ENCODE measurements at regions not wholly inside any gene's neighbourhood (a gene's known extent, or its start where the extent isn't known, plus 50 kb on each side); places are given as distances from the start of the nearest gene placed in this dataset.

DNA sequence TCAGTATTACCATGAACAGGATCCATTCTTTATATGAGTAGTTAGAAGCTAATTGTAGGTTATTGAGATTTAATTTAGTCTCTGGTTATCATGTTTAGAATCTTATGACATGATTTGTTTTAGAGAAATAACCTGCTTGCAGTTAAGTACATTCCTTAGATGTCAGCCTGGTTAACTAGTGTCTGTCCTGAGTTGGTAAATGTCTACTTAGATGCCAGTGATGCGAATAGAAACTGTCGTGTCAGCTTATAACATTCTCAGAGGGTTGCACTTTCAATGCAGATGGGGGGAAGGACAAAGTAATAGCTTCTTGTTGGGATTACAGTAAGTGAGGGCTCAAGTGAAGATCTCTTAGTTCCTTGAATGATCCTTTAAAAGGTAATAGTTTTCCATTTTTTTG lies 227.8 kb upstream of the SPRY1 start:
- no peak overlapping the region for H3K4me3 ChIP-seq (ENCODE audit: low read length)
- H3K36me3 ChIP-seq (ENCODE audit: insufficient read depth, low read length) = no peaks in the 10 kb centered on the region
- no peaks in the 10 kb centered on the region for H3F3A ChIP-seq (ENCODE audit: insufficient read depth, low read length, poor library complexity, severe bottlenecking)
- H3K9ac ChIP-seq (ENCODE audit: low read length) = no peak overlapping the region
- H2AFZ ChIP-seq (ENCODE audit: low read depth, low read length) = no peak overlapping the region
- H3K27ac ChIP-seq (ENCODE audit: low read length) = no peak overlapping the region
- H3K27me3 ChIP-seq (ENCODE audit: insufficient read depth, low read depth, low read length) = no peaks in the 10 kb centered on the region
- TF ChIP-seq, protein P1, sequence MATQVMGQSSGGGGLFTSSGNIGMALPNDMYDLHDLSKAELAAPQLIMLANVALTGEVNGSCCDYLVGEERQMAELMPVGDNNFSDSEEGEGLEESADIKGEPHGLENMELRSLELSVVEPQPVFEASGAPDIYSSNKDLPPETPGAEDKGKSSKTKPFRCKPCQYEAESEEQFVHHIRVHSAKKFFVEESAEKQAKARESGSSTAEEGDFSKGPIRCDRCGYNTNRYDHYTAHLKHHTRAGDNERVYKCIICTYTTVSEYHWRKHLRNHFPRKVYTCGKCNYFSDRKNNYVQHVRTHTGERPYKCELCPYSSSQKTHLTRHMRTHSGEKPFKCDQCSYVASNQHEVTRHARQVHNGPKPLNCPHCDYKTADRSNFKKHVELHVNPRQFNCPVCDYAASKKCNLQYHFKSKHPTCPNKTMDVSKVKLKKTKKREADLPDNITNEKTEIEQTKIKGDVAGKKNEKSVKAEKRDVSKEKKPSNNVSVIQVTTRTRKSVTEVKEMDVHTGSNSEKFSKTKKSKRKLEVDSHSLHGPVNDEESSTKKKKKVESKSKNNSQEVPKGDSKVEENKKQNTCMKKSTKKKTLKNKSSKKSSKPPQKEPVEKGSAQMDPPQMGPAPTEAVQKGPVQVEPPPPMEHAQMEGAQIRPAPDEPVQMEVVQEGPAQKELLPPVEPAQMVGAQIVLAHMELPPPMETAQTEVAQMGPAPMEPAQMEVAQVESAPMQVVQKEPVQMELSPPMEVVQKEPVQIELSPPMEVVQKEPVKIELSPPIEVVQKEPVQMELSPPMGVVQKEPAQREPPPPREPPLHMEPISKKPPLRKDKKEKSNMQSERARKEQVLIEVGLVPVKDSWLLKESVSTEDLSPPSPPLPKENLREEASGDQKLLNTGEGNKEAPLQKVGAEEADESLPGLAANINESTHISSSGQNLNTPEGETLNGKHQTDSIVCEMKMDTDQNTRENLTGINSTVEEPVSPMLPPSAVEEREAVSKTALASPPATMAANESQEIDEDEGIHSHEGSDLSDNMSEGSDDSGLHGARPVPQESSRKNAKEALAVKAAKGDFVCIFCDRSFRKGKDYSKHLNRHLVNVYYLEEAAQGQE (IDR thresholded peaks at IDR 0.05; ENCODE audit: borderline replicate concordance) = no peak
- no peak for TF ChIP-seq EZH2 (IDR thresholded peaks at IDR 0.05; ENCODE audit: borderline replicate concordance, insufficient read depth, low read length, poor library complexity, severe bottlenecking)
- no peak for TF ChIP-seq TAF1 (IDR thresholded peaks at IDR 0.05; ENCODE audit: low read depth)
- no peak for TF ChIP-seq SMC3 (conservative IDR thresholded peaks at IDR 0.05; ENCODE audit: poor library complexity)
- no peaks in the 10 kb centered on the region for H3K9me3 ChIP-seq (ENCODE audit: low read length)
- no peaks in the 10 kb centered on the region for H3K79me2 ChIP-seq (replicated peaks; ENCODE audit: insufficient read depth, low read length)
- no peaks in the 10 kb centered on the region for H3K9me2 ChIP-seq (ENCODE audit: insufficient read depth, low read length)
- no peaks in the 10 kb centered on the region for H4K20me1 ChIP-seq (ENCODE audit: insufficient read depth)
- H3K4me2 ChIP-seq (ENCODE audit: low read length) = no peak overlapping the region

DNA sequence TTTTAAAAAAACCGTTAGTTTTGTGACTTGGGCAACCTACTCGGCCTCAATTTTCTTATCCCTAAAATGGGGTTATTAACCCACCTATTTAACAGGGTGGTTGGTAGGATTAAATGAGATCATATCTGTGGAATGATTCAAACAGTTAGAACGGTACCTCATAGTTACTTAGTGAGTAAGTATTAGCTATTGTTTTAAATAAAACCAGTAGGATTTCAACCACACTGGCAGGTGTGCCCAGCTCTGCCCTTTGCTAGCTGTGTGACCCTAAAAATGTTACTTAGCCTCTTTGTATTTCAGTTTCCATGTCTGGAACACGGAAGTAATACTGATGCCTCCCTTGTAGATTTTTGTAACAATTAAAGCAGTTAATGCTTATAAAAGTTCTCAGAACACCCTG lies 225.8 kb upstream of the SPRY1 start:
- Histone ChIP-seq H3K9me2 (ENCODE audit: insufficient read depth, low read length) (no peaks in the 10 kb centered on the region), H3K9me3 (ENCODE audit: low read length) (no peaks in the 10 kb centered on the region), H3K36me3 (ENCODE audit: insufficient read depth, low read length) (no peaks in the 10 kb centered on the region), H3F3A (ENCODE audit: insufficient read depth, low read length, poor library complexity, severe bottlenecking) (no peaks in the 10 kb centered on the region), H4K20me1 (ENCODE audit: insufficient read depth) (no peaks in the 10 kb centered on the region), H3K27me3 (ENCODE audit: insufficient read depth, low read depth, low read length) (no peaks in the 10 kb centered on the region), H3K4me2 (ENCODE audit: low read length) (no peak overlapping the region), H3K79me2 (replicated peaks; ENCODE audit: insufficient read depth, low read length) (no peaks in the 10 kb centered on the region), H2AFZ (ENCODE audit: low read depth, low read length) (no peak overlapping the region), H3K27ac (ENCODE audit: low read length) (no peak overlapping the region), H3K9ac (ENCODE audit: low read length) (no peak overlapping the region), H3K4me3 (ENCODE audit: low read length) (no peak overlapping the region)
- TF ChIP-seq POLR2AphosphoS5 (IDR thresholded peaks at IDR 0.05) (no peak), RAD21 (conservative IDR thresholded peaks at IDR 0.05) (no peak), EP300 (conservative IDR thresholded peaks at IDR 0.05; ENCODE audit: poor library complexity, severe bottlenecking) (no peak), MXI1 (conservative IDR thresholded peaks at IDR 0.05; ENCODE audit: poor library complexity, severe bottlenecking) (no peak), SMC3 (conservative IDR thresholded peaks at IDR 0.05; ENCODE audit: poor library complexity) (no peak), EZH2 (IDR thresholded peaks at IDR 0.05; ENCODE audit: borderline replicate concordance, insufficient read depth, low read length, poor library complexity, severe bottlenecking) (no peak), TAF1 (IDR thresholded peaks at IDR 0.05; ENCODE audit: low read depth) (no peak)
- TF ChIP-seq, protein P2, sequence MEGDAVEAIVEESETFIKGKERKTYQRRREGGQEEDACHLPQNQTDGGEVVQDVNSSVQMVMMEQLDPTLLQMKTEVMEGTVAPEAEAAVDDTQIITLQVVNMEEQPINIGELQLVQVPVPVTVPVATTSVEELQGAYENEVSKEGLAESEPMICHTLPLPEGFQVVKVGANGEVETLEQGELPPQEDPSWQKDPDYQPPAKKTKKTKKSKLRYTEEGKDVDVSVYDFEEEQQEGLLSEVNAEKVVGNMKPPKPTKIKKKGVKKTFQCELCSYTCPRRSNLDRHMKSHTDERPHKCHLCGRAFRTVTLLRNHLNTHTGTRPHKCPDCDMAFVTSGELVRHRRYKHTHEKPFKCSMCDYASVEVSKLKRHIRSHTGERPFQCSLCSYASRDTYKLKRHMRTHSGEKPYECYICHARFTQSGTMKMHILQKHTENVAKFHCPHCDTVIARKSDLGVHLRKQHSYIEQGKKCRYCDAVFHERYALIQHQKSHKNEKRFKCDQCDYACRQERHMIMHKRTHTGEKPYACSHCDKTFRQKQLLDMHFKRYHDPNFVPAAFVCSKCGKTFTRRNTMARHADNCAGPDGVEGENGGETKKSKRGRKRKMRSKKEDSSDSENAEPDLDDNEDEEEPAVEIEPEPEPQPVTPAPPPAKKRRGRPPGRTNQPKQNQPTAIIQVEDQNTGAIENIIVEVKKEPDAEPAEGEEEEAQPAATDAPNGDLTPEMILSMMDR (IDR thresholded peaks at IDR 0.05; ENCODE audit: poor library complexity, severe bottlenecking) = no peak
- TF ChIP-seq, protein P1 (IDR thresholded peaks at IDR 0.05; ENCODE audit: borderline replicate concordance) = no peak
